Karpas-422 (cell line): ENCODE measurements at regions not wholly inside any gene's neighbourhood (a gene's known extent, or its start where the extent isn't known, plus 50 kb on each side); places are given as distances from the start of the nearest gene placed in this dataset.

Source experiments
- DNase-seq: peaks from one replicate; pipeline ENCODE4 v3.0.0-alpha.2; 2015
- H2AFZ ChIP-seq: fragments of 200-600 bp; sonication (generic); 2 replicates; pipeline ENCODE4 v1.6.1; 2014; ENCODE audit warnings: antibody characterized with exemption, low read length, mixed read lengths
- H3K27ac ChIP-seq: fragments of 200-600 bp; sonication (generic); 2 replicates; pipeline ENCODE4 v1.5.1; 2014; ENCODE audit warnings: mild to moderate bottlenecking, low read length, moderate library complexity
- H3K27me3 ChIP-seq: fragments of 200-600 bp; sonication (generic); 2 replicates; pipeline ENCODE4 v1.6.1; 2014; ENCODE audit warnings: low read length, mixed read lengths
- H3K36me3 ChIP-seq: fragments of 200-600 bp; sonication (generic); 2 replicates; pipeline ENCODE4 v1.6.1; 2014; ENCODE audit warnings: low read length, mixed read lengths; ENCODE audit not compliant: insufficient read depth
- H3K4me1 ChIP-seq: fragments of 200-600 bp; sonication (generic); 2 replicates; pipeline ENCODE4 v1.6.1; 2014; ENCODE audit warnings: mild to moderate bottlenecking, low read length, mixed read lengths
- H3K4me2 ChIP-seq: fragments of 200-600 bp; sonication (generic); 2 replicates; pipeline ENCODE4 v1.6.1; 2014; ENCODE audit warnings: low read length, low read depth, mild to moderate bottlenecking; ENCODE audit not compliant: poor library complexity, severe bottlenecking
- H3K4me3 ChIP-seq: fragments of 200-600 bp; sonication (generic); 2 replicates; pipeline ENCODE4 v1.5.1; 2014; ENCODE audit warnings: mild to moderate bottlenecking, antibody characterized with exemption, low read length, mixed read lengths
- H3K79me2 ChIP-seq: fragments of 200-600 bp; sonication (generic); 2 replicates; pipeline ENCODE4 v1.6.1; 2014; ENCODE audit warnings: mild to moderate bottlenecking, low read length, mixed read lengths
- H3K9ac ChIP-seq: fragments of 200-600 bp; sonication (generic); 2 replicates; pipeline ENCODE4 v1.6.0; 2014; ENCODE audit warnings: low read length
- H3K9me2 ChIP-seq: fragments of 200-600 bp; sonication (generic), shearing (Covaris generic); replicated peaks from 2 replicates; pipeline ENCODE4 v1.6.0; 2014; ENCODE audit warnings: mild to moderate bottlenecking, low read length, moderate library complexity; ENCODE audit not compliant: insufficient read depth
- H3K9me3 ChIP-seq: fragments of 300-700, 200-600 bp; sonication (generic); 2 replicates; pipeline ENCODE4 v1.6.1; 2014; ENCODE audit warnings: low read length, mixed read lengths
- H4K20me1 ChIP-seq: fragments of 200-600 bp; sonication (generic); 2 replicates; pipeline ENCODE4 v1.6.1; 2014; ENCODE audit warnings: mild to moderate bottlenecking, antibody characterized with exemption, low read length, low read depth; ENCODE audit not compliant: insufficient read depth

DNA sequence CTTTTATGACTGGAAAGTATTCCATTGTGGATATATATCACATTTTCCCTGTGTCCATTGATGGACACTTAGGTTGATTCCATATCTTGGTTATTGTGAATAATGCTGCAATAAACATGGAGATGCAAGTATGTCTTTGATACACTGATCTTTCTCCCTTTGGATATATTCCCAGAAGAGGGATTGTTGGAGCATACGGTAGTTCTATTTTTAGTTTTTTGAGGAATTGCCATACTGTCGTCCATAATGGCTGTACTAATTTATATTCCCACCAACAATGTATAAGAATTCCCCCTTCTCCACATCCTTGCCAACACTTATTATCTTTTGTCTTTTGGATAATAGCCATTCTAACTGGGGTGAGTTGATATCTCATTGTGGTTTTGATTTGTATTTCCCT lies 54.9 kb upstream of the PITX1 start:
- no peaks in the 10 kb centered on the region for H3K9me2 ChIP-seq

DNA sequence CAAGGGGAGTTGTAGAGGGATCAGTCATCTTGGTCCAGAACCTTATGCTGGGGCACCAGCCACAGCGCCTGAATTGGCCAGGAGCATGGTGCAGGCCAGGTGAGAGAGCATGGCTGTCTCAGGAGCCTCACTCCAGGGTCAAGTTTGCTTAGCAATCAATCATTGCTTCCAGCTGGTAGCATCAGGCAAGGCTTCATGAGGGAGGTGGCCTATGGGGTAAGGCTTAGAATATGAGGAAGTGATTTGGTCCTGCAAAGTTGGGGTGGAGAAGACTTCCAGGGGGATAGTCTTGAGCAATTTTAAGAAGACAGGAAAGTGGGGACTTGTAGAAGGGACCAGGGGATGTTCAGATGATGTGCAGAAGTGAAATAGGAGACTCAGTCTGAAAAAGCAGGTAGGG lies 53.9 kb upstream of the PITX1 start:
- Histone ChIP-seq H2AFZ (no peak overlapping the region), H3K9me2 (no peaks in the 10 kb centered on the region), H3K4me3 (no peak overlapping the region), H3K9ac (no peak overlapping the region), H3K27me3 (no peaks in the 10 kb centered on the region), H3K36me3 (no peaks in the 10 kb centered on the region), H4K20me1 (no peaks in the 10 kb centered on the region), H3K4me1 (no peaks in the 10 kb centered on the region), H3K79me2 (no peaks in the 10 kb centered on the region), H3K27ac (no peak overlapping the region), H3K9me3 (no peaks in the 10 kb centered on the region), H3K4me2 (no peak overlapping the region)
- DNase-seq: no peak

More for the DNA sequence above, 54.9 kb upstream of the PITX1 start:
- Histone ChIP-seq H3K27ac (no peak overlapping the region), H3K27me3 (no peaks in the 10 kb centered on the region), H3K36me3 (no peaks in the 10 kb centered on the region), H3K9me3 (no peaks in the 10 kb centered on the region), H2AFZ (no peak overlapping the region), H3K9ac (no peak overlapping the region), H3K4me1 (no peaks in the 10 kb centered on the region), H3K79me2 (no peaks in the 10 kb centered on the region), H3K4me3 (no peak overlapping the region), H4K20me1 (no peaks in the 10 kb centered on the region), H3K4me2 (no peak overlapping the region)
- no peak for DNase-seq

DNA sequence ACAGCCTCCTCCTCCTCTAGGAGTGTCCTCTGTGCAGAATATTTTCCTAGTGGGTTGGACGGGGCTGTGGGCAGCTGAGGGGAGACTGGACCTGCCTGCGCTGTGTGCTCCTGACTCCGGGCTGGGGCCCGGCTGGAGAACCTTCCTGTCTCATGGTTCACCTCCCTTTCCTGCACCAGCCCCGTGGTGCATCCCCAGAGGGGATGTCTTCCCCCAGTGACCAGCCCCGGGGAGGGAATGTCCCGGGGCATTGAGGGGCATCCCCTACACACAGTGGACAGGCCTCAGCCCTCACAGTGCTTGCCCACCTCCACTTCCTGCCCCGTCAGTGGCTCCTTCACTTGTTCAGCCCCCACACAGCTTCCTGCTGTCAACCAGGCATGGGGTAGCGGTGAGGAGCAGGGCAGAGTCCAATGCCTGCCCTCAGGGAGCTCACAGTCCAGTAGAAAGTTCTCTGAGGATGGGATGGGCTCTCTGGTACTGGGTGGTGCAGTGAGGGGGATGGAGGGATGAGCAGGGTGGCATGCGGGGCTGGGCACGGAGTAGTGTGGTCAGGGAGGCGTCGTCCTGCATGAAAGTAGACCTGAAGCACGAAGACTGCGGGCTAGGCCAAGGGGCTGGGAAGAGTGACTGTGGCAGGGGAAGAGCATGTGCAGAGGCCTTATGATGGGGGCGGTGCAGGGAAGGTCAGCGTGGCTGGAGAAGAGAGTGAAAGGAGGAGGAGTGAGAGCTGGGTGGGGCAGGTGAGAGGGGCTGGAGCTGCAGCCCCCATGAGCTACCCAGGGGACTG lies 52.1 kb upstream of the PITX1 start:
- H3K9ac ChIP-seq: no peak overlapping the region
- H3K4me1 ChIP-seq: no peaks in the 10 kb centered on the region
- no peak overlapping the region for H3K27ac ChIP-seq
- no peak overlapping the region for H2AFZ ChIP-seq
- peaks cover 12% of the 10 kb centered on the region; the same call in 1 of the 2 replicates for H3K9me3 ChIP-seq
- no peaks in the 10 kb centered on the region for H3K79me2 ChIP-seq
- H3K27me3 ChIP-seq: no peaks in the 10 kb centered on the region
- H3K4me2 ChIP-seq: no peak overlapping the region
- no peak overlapping the region for H3K4me3 ChIP-seq
- no peak for DNase-seq
- peaks cover 14% of the 10 kb centered on the region for H3K36me3 ChIP-seq
- no peaks in the 10 kb centered on the region for H3K9me2 ChIP-seq
- H4K20me1 ChIP-seq: no peaks in the 10 kb centered on the region

DNA sequence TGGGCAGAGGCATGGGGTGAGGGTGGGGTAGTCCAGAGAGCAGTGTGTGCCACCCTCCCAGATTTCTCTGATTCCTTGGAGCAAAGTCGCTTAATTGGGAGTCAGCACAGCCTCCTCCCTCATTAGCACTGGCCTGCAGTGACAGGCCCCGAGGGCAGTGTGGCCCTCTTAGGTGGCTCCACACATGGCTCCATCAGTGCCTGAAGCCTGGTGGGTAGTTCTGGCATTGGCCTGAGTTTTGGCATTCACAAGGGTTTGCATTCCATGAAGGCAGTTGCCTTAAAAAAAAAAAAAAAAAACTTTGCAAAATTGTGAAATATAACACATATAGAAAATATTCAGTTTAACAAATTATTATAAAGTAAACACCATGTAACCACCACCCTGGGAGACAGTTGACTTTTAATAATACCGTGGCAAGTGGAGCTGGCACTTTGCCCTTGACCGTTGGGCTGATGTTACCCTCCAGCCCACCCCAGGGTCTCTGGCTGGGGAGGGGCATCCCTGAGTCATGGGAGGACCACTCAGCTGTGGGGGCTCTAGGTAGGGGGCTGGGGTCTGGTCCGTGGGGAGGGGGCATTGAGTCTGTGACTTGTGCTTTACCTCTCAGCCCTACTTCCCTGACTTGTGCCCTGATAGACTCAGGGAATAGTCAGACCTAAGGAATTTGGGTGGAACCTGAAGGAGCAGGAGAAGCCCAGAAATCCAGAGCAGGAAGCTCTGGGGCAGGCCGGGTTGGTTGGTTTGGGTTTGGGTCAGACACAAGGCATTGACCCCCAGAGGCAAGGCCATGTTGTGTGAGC lies 51.3 kb upstream of the PITX1 start:
- no peak for DNase-seq
- no peaks in the 10 kb centered on the region for H3K4me1 ChIP-seq
- H3K27me3 ChIP-seq: no peaks in the 10 kb centered on the region
- peaks cover 14% of the 10 kb centered on the region; the same call in 1 of the 2 replicates for H3K9me3 ChIP-seq
- H3K79me2 ChIP-seq: no peaks in the 10 kb centered on the region
- H4K20me1 ChIP-seq: no peaks in the 10 kb centered on the region
- no peak overlapping the region for H3K4me3 ChIP-seq
- H2AFZ ChIP-seq: no peak overlapping the region
- no peak overlapping the region for H3K27ac ChIP-seq
- no peak overlapping the region for H3K4me2 ChIP-seq
- no peak overlapping the region for H3K9ac ChIP-seq
- peaks cover 21% of the 10 kb centered on the region for H3K36me3 ChIP-seq
- no peaks in the 10 kb centered on the region for H3K9me2 ChIP-seq
